GM18498 (cell line): ENCODE measurements at regions not wholly inside any gene's neighbourhood (a gene's known extent, or its start where the extent isn't known, plus 50 kb on each side); places are given as distances from the start of the nearest gene placed in this dataset.
"Not testable (repeated sequence)": the region's sequence is repeated elsewhere in the genome, so short reads cannot be mapped to it uniquely, and the experiment has no call there.

Experiments
- ATAC-seq: cut with Tn5 transposase; IDR thresholded peaks from one replicate; pipeline ENCODE4 v1.9.1; 2021; ENCODE audit warnings: mild to moderate bottlenecking, moderate library complexity; ENCODE audit not compliant: unreplicated experiment

GRCh38 chr9:13943176-13943575 lies 370.8 kb downstream of the NFIB start:
- ATAC-seq, result no peak

- ATAC-seq, result no peak
These were observed 371.2 kb downstream of the NFIB start for GRCh38 chr9:13942695-13943094.

GRCh38 chr9:13942201-13942600 lies 371.7 kb downstream of the NFIB start:
- ATAC-seq, result no peak

GRCh38 chr9:13941714-13942113 lies 372.2 kb downstream of the NFIB start:
- ATAC-seq, result no peak

GRCh38 chr9:13939701-13940490 lies 374.0 kb downstream of the NFIB start:
- no peak for ATAC-seq

GRCh38 chr9:13939134-13939533 lies 374.8 kb downstream of the NFIB start:
- ATAC-seq, result no peak

GRCh38 chr9:13934416-13934815 lies 379.5 kb downstream of the NFIB start:
- no peak for ATAC-seq

GRCh38 chr9:13933268-13933656 lies 380.7 kb downstream of the NFIB start:
- ATAC-seq, result no peak

- no peak for ATAC-seq
These were observed 381.2 kb downstream of the NFIB start for GRCh38 chr9:13932528-13933267.

- no peak for ATAC-seq
These were observed 384.9 kb downstream of the NFIB start for GRCh38 chr9:13929013-13929412.

- ATAC-seq, result no peak
These were observed 390.6 kb downstream of the NFIB start for GRCh38 chr9:13923381-13923780.

GRCh38 chr9:13920557-13920956 lies 393.4 kb downstream of the NFIB start:
- ATAC-seq, result no peak

GRCh38 chr9:13919401-13919800 lies 394.5 kb downstream of the NFIB start:
- no peak for ATAC-seq

- ATAC-seq, result no peak
These were observed 396.4 kb downstream of the NFIB start for GRCh38 chr9:13917534-13917933.

- ATAC-seq, result no peak
These were observed 398.2 kb downstream of the NFIB start for GRCh38 chr9:13915591-13916301.

- no peak for ATAC-seq
These were observed 398.8 kb downstream of the NFIB start for GRCh38 chr9:13915131-13915530.

GRCh38 chr9:13911473-13911872 lies 402.5 kb downstream of the NFIB start:
- no peak for ATAC-seq

GRCh38 chr9:13907842-13908241 lies 406.1 kb downstream of the NFIB start:
- not testable (repeated sequence) for ATAC-seq

- ATAC-seq, result no peak
These were observed 409.2 kb downstream of the NFIB start for GRCh38 chr9:13904746-13905145.

GRCh38 chr9:13904311-13904710 lies 409.6 kb downstream of the NFIB start:
- no peak for ATAC-seq

- no peak for ATAC-seq
These were observed 411.5 kb downstream of the NFIB start for GRCh38 chr9:13902286-13903066.
